ENCODE measurements at regions not wholly inside any gene's neighbourhood (a gene's known extent, or its start where the extent isn't known, plus 50 kb on each side); places are given as distances from the start of the nearest gene placed in this dataset.

DNA sequence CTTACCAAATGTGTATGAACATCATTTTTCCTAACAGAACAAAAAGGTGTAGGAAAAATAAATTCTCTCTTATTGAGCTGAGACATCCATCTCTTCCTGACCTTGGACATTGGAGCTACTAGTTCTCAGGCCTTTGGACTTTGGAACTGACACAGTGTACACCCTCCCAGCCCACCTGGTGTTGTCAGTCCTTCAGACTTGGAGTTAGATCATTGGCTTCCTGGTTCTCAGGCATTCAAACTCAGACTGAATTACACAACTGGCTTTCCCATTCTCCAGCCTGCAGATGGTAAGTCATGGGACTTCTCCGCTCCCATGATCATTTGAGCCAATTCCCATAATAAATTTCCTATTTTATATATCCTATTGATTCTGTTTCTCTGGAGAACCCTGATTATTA is 84.8 kb upstream of the EDNRA start:
- Histone ChIP-seq H3K27ac (ENCODE audit: low read depth, low read length) (no peak overlapping the region), H3K14ac (ENCODE audit: insufficient read length) (no peak overlapping the region), H3K56ac (replicated peaks; ENCODE audit: insufficient read length, low read depth, low read length) (no peak overlapping the region), H2AK5ac (ENCODE audit: low read depth, low read length) (no peak overlapping the region), H2BK15ac (ENCODE audit: low read length) (no peak overlapping the region), H2BK5ac (ENCODE audit: low read depth, low read length) (no peak overlapping the region), H3K18ac (ENCODE audit: extremely low read depth, low read length) (no peak overlapping the region), H3K79me2 (ENCODE audit: control insufficient read depth in 1 of 2, insufficient read depth in 2 of 2, low read length in 2 of 2) (no peaks in the 10 kb centered on the region), H3K4me3 (ENCODE audit: extremely low read depth in 1 of 4, insufficient read depth in 2 of 4, low read depth in 3 of 4, low read length in 4 of 4) (no peak overlapping the region), H3K23ac (ENCODE audit: insufficient read length) (no peak overlapping the region), H2BK12ac (ENCODE audit: low read depth, low read length) (no peak overlapping the region), H2BK20ac (ENCODE audit: low read length) (no peak overlapping the region), H3K4ac (replicated peaks; ENCODE audit: insufficient read length, low read depth, low read length) (no peak overlapping the region), H3K36me3 (ENCODE audit: control insufficient read depth in 2 of 4, insufficient read depth in 4 of 4, low read length in 3 of 4) (no peaks in the 10 kb centered on the region), H3K4me1 (replicated peaks in 1 of 4; ENCODE audit: control insufficient read depth in 3 of 4, insufficient read depth in 4 of 4, low read length in 3 of 4) (no peaks in the 10 kb centered on the region), H3K4me2 (ENCODE audit: insufficient read depth in 1 of 2, low read depth in 2 of 2, low read length in 2 of 2) (no peak overlapping the region), H4K91ac (replicated peaks; ENCODE audit: insufficient read length, low read length) (no peak overlapping the region), H3K9ac (replicated peaks in 1 of 4; ENCODE audit: extremely low read depth in 1 of 4, low read depth in 3 of 4, low read length in 3 of 4) (no peak overlapping the region), H3K27me3 (replicated peaks in 1 of 4; ENCODE audit: control insufficient read depth in 3 of 4, extremely low read depth in 1 of 4, insufficient read depth in 3 of 4, low read length in 3 of 4) (no peaks in the 10 kb centered on the region), H4K5ac (ENCODE audit: insufficient read length, low read depth, low read length) (no peak overlapping the region), H3K79me1 (ENCODE audit: low read depth, low read length) (no peaks in the 10 kb centered on the region), H2AFZ (ENCODE audit: low read length) (no peak overlapping the region), H3K23me2 (ENCODE audit: low read depth, low read length) (no peaks in the 10 kb centered on the region), H4K20me1 (replicated peaks in 1 of 2; ENCODE audit: control insufficient read depth in 1 of 2, insufficient read depth in 2 of 2, low read length in 2 of 2) (no peaks in the 10 kb centered on the region), H2BK120ac (replicated peaks; ENCODE audit: low read depth, low read length) (no peak overlapping the region), H3K9me3 (ENCODE audit: insufficient read depth in 2 of 2, low read depth in 1 of 2, low read length in 1 of 2) (no peaks in the 10 kb centered on the region), H4K8ac (ENCODE audit: extremely low read depth, insufficient read depth, low read length) (no peak overlapping the region)
- POLR2A ChIA-PET (ENCODE audit: partially characterized antibody): no interaction called here
- no peak for FAIRE-seq
- 14% methylated on average over 1 of the region's 1 CpG; no CpG with 5 or more reads in 1 of the 2 experiments for WGBS, 2 experiments (ENCODE audit: extremely low coverage in 1 of 2, insufficient coverage in 1 of 2, insufficient read length in 1 of 2, insufficient replicate concordance in 2 of 2, low coverage in 1 of 2, low lambda C conversion rate in 2 of 2, missing lambda C conversion rate in 1 of 2)
- CTCF ChIA-PET (ENCODE audit: partially characterized antibody): interaction anchor here (1.3 kb wide), 1 partner anchor 11 kb away, joined by 3 read pairs; no protein-coding TSS in a partner anchor
- DNase-seq (ENCODE audit: low read depth in 1 of 2, low spot score in 2 of 2): no peak
- TF ChIP-seq CTBP2 (IDR thresholded peaks at IDR 0.05; ENCODE audit: borderline replicate concordance, insufficient read depth, insufficient read length, low read length) (no peak), SAP30 (IDR thresholded peaks at IDR 0.05; ENCODE audit: insufficient read depth, insufficient replicate concordance, low read length) (no peak), NANOG (IDR thresholded peaks at IDR 0.05; ENCODE audit: insufficient read depth, low read depth, low read length, poor library complexity, severe bottlenecking) (no peak), SUZ12 (IDR thresholded peaks at IDR 0.05; ENCODE audit: low read length) (no peak), FOSL1 (IDR thresholded peaks at IDR 0.05; ENCODE audit: insufficient read depth, low read depth, low read length) (no peak), SP4 (IDR thresholded peaks at IDR 0.05; ENCODE audit: low read length) (no peak), KDM1A (IDR thresholded peaks at IDR 0.05; ENCODE audit: borderline replicate concordance, low read length) (no peak), SIRT6 (IDR thresholded peaks at IDR 0.05; ENCODE audit: low read length) (no peak), BACH1 (IDR thresholded peaks at IDR 0.05; ENCODE audit: low read length) (no peak), RBBP5 (IDR thresholded peaks at IDR 0.05; ENCODE audit: borderline replicate concordance, low read depth, low read length) (no peak), EP300 (IDR thresholded peaks at IDR 0.05; ENCODE audit: borderline replicate concordance in 1 of 2, low read depth in 2 of 2, low read length in 2 of 2) (no peak), CHD2 (IDR thresholded peaks at IDR 0.05; ENCODE audit: low read length) (no peak), SP2 (IDR thresholded peaks at IDR 0.05; ENCODE audit: low read length) (no peak), BRCA1 (IDR thresholded peaks at IDR 0.05; ENCODE audit: low read depth, low read length) (no peak)
